Inflammatory macrophage treated with lipopolysaccharide for 1 hour (primary cell): ENCODE measurements at regions not wholly inside any gene's neighbourhood (a gene's known extent, or its start where the extent isn't known, plus 50 kb on each side); places are given as distances from the start of the nearest gene placed in this dataset.

Source experiments
- DNase-seq, 2 donors: peaks; one replicate each; pipeline ENCODE4 v3.0.0-alpha.2; 2020 to 2022

DNA sequence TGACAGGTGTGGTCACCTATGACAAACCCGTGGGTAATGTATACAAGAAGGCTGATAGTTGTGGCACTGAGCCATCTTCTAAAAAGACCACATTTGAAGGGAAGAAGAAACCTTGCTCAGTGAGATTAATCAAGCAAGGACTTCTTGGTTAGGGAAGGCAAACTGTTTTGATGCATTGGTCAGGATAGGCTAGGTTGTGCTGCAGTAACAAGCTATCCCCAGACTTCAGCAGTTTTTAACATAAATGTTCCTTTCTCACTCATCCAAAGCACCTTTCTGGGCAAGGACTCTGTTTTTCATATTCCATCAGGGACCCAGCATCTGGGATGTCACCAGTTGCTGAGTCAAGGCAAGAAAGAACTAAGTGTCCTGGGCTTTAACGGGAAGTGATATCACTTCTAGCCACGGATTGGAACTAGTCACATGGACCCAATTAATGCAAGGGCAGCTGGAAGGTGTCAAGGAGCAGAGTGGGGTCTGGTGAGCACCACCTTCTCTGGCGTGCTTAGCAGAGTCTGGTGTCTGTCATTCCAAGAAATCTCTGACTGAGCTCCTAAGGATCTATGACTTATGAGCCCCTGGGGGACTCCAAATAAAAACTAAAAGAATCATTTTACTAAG is 52.0 kb upstream of the CCL2 start:
- DNase-seq: peak in 1 of 2 donors; percentile 19

DNA sequence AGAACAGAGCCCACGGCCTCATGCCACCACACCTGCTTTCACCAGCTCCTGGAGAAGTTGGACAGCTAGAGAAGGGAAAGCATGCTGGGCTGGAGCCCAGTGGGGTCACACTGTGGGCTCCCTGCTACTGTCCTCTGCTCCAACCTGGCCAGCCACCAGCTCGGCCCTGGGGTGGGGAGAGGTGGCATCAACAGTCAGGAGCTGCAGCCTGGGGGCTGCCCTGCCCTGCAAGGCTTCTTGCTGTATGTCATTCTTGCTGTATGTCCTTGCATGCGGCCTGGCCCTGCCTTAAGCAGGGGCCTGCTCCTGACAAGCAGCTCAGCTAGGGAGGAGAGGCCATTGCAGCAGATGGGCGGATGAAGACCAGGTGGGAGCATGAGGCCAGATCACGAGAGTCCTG is 50.7 kb upstream of the CCL2 start:
- DNase-seq: no peak
